ENCODE measurements at regions not wholly inside any gene's neighbourhood (a gene's known extent, or its start where the extent isn't known, plus 50 kb on each side); places are given as distances from the start of the nearest gene placed in this dataset.

- no peaks in the 10 kb centered on the region for H3K36me3 ChIP-seq (replicated peaks; ENCODE audit: control insufficient read depth, insufficient read depth, low read length)
- no peaks in the 10 kb centered on the region for H3K27me3 ChIP-seq (ENCODE audit: control insufficient read depth, insufficient read depth, low read length)
- no peak for DNase-seq
- H3K4me3 ChIP-seq (ENCODE audit: insufficient read depth, low read depth, low read length): no peak overlapping the region
Measured at GRCh38 chr13:100826441-100826840, 151.8 kb upstream of the TMTC4 start.

- no peak for DNase-seq
- Histone ChIP-seq H3K4me3 (ENCODE audit: insufficient read depth, low read depth, low read length) (no peak overlapping the region), H3K36me3 (replicated peaks; ENCODE audit: control insufficient read depth, insufficient read depth, low read length) (no peaks in the 10 kb centered on the region), H3K27me3 (ENCODE audit: control insufficient read depth, insufficient read depth, low read length) (no peaks in the 10 kb centered on the region)
Measured at GRCh38 chr13:100825557-100825956, 151.0 kb upstream of the TMTC4 start.

- no peak for DNase-seq
- no peak overlapping the region for H3K4me3 ChIP-seq (ENCODE audit: insufficient read depth, low read depth, low read length)
- H3K36me3 ChIP-seq (replicated peaks; ENCODE audit: control insufficient read depth, insufficient read depth, low read length): no peaks in the 10 kb centered on the region
- H3K27me3 ChIP-seq (ENCODE audit: control insufficient read depth, insufficient read depth, low read length): no peaks in the 10 kb centered on the region
Measured at GRCh38 chr13:100824366-100824765, 149.8 kb upstream of the TMTC4 start.

GRCh38 chr13:100823448-100823847 is 148.9 kb upstream of the TMTC4 start:
- no peaks in the 10 kb centered on the region for H3K27me3 ChIP-seq (ENCODE audit: control insufficient read depth, insufficient read depth, low read length)
- H3K36me3 ChIP-seq (replicated peaks; ENCODE audit: control insufficient read depth, insufficient read depth, low read length): no peaks in the 10 kb centered on the region
- H3K4me3 ChIP-seq (ENCODE audit: insufficient read depth, low read depth, low read length): no peak overlapping the region
- DNase-seq: no peak

GRCh38 chr13:100822871-100823443 is 148.4 kb upstream of the TMTC4 start:
- Histone ChIP-seq H3K4me3 (ENCODE audit: insufficient read depth, low read depth, low read length) (no peak overlapping the region), H3K36me3 (replicated peaks; ENCODE audit: control insufficient read depth, insufficient read depth, low read length) (no peaks in the 10 kb centered on the region), H3K27me3 (ENCODE audit: control insufficient read depth, insufficient read depth, low read length) (no peaks in the 10 kb centered on the region)
- no peak for DNase-seq

- no peaks in the 10 kb centered on the region for H3K27me3 ChIP-seq (ENCODE audit: control insufficient read depth, insufficient read depth, low read length)
- H3K36me3 ChIP-seq (replicated peaks; ENCODE audit: control insufficient read depth, insufficient read depth, low read length): no peaks in the 10 kb centered on the region
- H3K4me3 ChIP-seq (ENCODE audit: insufficient read depth, low read depth, low read length): no peak overlapping the region
- DNase-seq: no peak
Measured at GRCh38 chr13:100818711-100819110, 144.1 kb upstream of the TMTC4 start.

DNA sequence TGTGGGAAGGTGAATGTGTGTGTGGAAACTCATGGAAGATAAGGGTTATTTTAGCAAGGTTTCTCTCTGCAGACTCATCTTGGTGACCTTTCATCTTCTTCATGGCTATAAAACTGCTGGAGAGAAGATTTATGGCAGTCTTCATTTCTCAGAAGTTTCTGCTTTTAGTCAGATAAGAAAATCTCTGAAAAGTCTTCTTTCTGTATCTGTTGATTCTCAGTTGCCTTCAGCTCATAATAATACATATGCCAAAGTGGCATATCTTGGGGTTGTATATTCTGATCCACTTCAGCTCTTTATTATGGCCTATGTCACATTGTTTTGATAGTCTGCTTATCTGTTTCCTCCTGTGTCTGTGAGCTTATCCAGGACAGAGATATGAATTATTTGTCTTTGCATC is 143.3 kb upstream of the TMTC4 start:
- Histone ChIP-seq H3K36me3 (replicated peaks; ENCODE audit: control insufficient read depth, insufficient read depth, low read length) (no peaks in the 10 kb centered on the region), H3K4me3 (ENCODE audit: insufficient read depth, low read depth, low read length) (no peak overlapping the region), H3K27me3 (ENCODE audit: control insufficient read depth, insufficient read depth, low read length) (no peaks in the 10 kb centered on the region)
- DNase-seq: no peak

DNA sequence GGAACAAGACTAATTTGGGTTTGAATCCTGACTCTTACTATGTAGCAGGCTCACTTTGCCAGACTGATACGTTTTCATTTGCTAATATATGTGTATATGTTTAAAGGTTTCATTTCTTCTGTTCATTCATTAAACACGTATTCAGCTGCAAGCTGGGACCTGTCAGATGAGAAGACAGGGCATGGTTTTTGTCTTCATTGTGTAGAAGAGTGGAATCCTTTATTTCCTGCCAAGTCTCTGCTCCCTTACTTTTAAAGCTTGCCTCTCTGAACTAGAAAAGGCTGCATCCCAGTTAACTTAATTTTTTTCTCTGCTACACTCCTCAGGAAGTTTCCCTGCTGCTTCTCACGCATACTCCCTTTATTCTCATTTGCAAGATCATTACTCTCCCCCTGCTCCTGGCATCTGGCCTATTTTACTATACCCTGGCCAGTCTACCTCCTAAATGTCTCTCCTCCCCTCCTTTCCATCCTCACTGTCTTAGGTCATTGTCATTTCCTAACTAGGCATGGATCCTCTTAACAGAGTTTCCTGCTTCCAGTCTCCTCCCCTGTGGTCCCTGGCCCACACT is 141.0 kb upstream of the TMTC4 start:
- Histone ChIP-seq H3K36me3 (replicated peaks; ENCODE audit: control insufficient read depth, insufficient read depth, low read length) (no peaks in the 10 kb centered on the region), H3K27me3 (ENCODE audit: control insufficient read depth, insufficient read depth, low read length) (no peaks in the 10 kb centered on the region), H3K4me3 (ENCODE audit: insufficient read depth, low read depth, low read length) (no peak overlapping the region)
- no peak for DNase-seq

GRCh38 chr13:100812982-100813584 is 138.5 kb upstream of the TMTC4 start:
- no peaks in the 10 kb centered on the region for H3K36me3 ChIP-seq (replicated peaks; ENCODE audit: control insufficient read depth, insufficient read depth, low read length)
- DNase-seq: no peak
- H3K4me3 ChIP-seq (ENCODE audit: insufficient read depth, low read depth, low read length): no peak overlapping the region
- no peaks in the 10 kb centered on the region for H3K27me3 ChIP-seq (ENCODE audit: control insufficient read depth, insufficient read depth, low read length)

DNA sequence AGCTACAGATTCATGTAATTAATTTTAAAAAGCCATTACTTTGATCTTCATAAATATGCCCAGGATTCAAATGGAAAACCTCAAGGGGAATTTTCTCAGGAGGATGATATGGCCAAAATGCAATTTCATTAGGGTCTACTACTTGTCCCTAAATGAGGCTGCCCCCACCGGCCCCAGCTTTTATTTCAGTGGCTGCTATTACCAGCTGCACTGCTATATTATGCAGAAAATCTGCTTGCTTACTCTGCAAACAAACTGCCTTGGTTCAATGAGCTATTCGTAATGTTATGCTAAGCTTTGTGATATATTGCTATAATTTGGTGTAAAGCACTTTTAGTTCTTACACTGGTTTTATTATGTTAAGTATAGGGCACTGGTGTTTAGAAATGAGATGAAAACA is 137.3 kb upstream of the TMTC4 start:
- H3K4me3 ChIP-seq (ENCODE audit: insufficient read depth, low read depth, low read length): no peak overlapping the region
- no peaks in the 10 kb centered on the region for H3K27me3 ChIP-seq (ENCODE audit: control insufficient read depth, insufficient read depth, low read length)
- no peaks in the 10 kb centered on the region for H3K36me3 ChIP-seq (replicated peaks; ENCODE audit: control insufficient read depth, insufficient read depth, low read length)
- DNase-seq: no peak

GRCh38 chr13:100811024-100811865 is 136.7 kb upstream of the TMTC4 start:
- Histone ChIP-seq H3K27me3 (ENCODE audit: control insufficient read depth, insufficient read depth, low read length) (no peaks in the 10 kb centered on the region), H3K36me3 (replicated peaks; ENCODE audit: control insufficient read depth, insufficient read depth, low read length) (no peaks in the 10 kb centered on the region), H3K4me3 (ENCODE audit: insufficient read depth, low read depth, low read length) (no peak overlapping the region)
- DNase-seq: no peak

GRCh38 chr13:100810481-100810880 is 135.9 kb upstream of the TMTC4 start:
- no peak for DNase-seq
- Histone ChIP-seq H3K27me3 (ENCODE audit: control insufficient read depth, insufficient read depth, low read length) (no peaks in the 10 kb centered on the region), H3K36me3 (replicated peaks; ENCODE audit: control insufficient read depth, insufficient read depth, low read length) (no peaks in the 10 kb centered on the region), H3K4me3 (ENCODE audit: insufficient read depth, low read depth, low read length) (no peak overlapping the region)

- DNase-seq: no peak
- no peaks in the 10 kb centered on the region for H3K36me3 ChIP-seq (replicated peaks; ENCODE audit: control insufficient read depth, insufficient read depth, low read length)
- no peaks in the 10 kb centered on the region for H3K27me3 ChIP-seq (ENCODE audit: control insufficient read depth, insufficient read depth, low read length)
- no peak overlapping the region for H3K4me3 ChIP-seq (ENCODE audit: insufficient read depth, low read depth, low read length)
Measured at GRCh38 chr13:100809856-100810255, 135.3 kb upstream of the TMTC4 start.

DNA sequence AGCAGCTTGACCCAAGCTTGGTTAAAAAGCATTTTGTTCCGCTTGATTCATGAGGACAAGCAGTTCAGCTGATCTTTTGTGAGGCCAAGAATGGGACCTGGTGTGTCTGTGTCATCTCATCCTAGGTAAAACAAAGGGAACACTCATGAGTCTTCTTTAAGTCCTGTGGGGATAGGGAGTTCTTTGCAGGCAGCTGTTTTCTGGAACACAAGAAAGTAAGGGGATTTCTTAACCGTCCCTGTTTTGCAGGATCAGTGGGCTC is 134.5 kb upstream of the TMTC4 start:
- H3K36me3 ChIP-seq (replicated peaks; ENCODE audit: control insufficient read depth, insufficient read depth, low read length): no peaks in the 10 kb centered on the region
- DNase-seq: no peak
- no peak overlapping the region for H3K4me3 ChIP-seq (ENCODE audit: insufficient read depth, low read depth, low read length)
- no peaks in the 10 kb centered on the region for H3K27me3 ChIP-seq (ENCODE audit: control insufficient read depth, insufficient read depth, low read length)
